Lower lobe of right lung (tissue), 2 donors: ENCODE measurements at regions not wholly inside any gene's neighbourhood (a gene's known extent, or its start where the extent isn't known, plus 50 kb on each side); places are given as distances from the start of the nearest gene placed in this dataset.
"Not testable (repeated sequence)": the region's sequence is repeated elsewhere in the genome, so short reads cannot be mapped to it uniquely, and the experiment has no call there.

Source experiments
- ATAC-seq, 2 donors: fragments of 200-7000 bp; cut with Tn5 transposase; one replicate each; pipeline ENCODE4 v1.9.1; 2020 to 2022; ENCODE audit warnings: mild to moderate bottlenecking in 2 of 2, moderate library complexity in 2 of 2
- DNase-seq: peaks from one replicate; pipeline ENCODE4 v3.0.0-alpha.2; 2020
- H3K27ac ChIP-seq: fragments of 200-600 bp; one replicate; pipeline ENCODE4 v1.8.0; 2022
- H3K27me3 ChIP-seq: fragments of 200-600 bp; one replicate; pipeline ENCODE4 v1.8.0; 2022; ENCODE audit warnings: low read depth
- H3K36me3 ChIP-seq: fragments of 200-600 bp; one replicate; pipeline ENCODE4 v1.8.0; 2022; ENCODE audit warnings: mild to moderate bottlenecking
- H3K4me1 ChIP-seq: fragments of 200-600 bp; one replicate; pipeline ENCODE4 v1.8.0; 2022
- H3K4me3 ChIP-seq: fragments of 200-600 bp; one replicate; pipeline ENCODE4 v1.8.0; 2022; ENCODE audit warnings: mild to moderate bottlenecking
- H3K9me3 ChIP-seq: fragments of 200-600 bp; one replicate; pipeline ENCODE4 v1.8.0; 2022
- intact Hi-C: fragments of 100-400 bp; cut with DNase I; formaldehyde crosslinking; loops from one replicate; pipeline ENCODE4 v1.11.0; 2022
- TF ChIP-seq, protein P1 (sequence below): fragments of 200-600 bp; IDR thresholded peaks from one replicate; pipeline ENCODE4 v1.8.0; 2022; ENCODE audit warnings: antibody characterized with exemption, mild to moderate bottlenecking
- donor health status: DM: no; HTN: yes; CAD: no; lungs with severe emphysema.

- DNase-seq = no peak
- Histone ChIP-seq H3K36me3 (no peaks in the 10 kb centered on the region), H3K27me3 (no peaks in the 10 kb centered on the region), H3K27ac (no peak overlapping the region), H3K9me3 (peaks cover 17% of the 10 kb centered on the region), H3K4me1 (no peaks in the 10 kb centered on the region), H3K4me3 (no peak overlapping the region)
- ATAC-seq = no peak
- intact Hi-C loops = no loop called here
- TF ChIP-seq, protein P1, sequence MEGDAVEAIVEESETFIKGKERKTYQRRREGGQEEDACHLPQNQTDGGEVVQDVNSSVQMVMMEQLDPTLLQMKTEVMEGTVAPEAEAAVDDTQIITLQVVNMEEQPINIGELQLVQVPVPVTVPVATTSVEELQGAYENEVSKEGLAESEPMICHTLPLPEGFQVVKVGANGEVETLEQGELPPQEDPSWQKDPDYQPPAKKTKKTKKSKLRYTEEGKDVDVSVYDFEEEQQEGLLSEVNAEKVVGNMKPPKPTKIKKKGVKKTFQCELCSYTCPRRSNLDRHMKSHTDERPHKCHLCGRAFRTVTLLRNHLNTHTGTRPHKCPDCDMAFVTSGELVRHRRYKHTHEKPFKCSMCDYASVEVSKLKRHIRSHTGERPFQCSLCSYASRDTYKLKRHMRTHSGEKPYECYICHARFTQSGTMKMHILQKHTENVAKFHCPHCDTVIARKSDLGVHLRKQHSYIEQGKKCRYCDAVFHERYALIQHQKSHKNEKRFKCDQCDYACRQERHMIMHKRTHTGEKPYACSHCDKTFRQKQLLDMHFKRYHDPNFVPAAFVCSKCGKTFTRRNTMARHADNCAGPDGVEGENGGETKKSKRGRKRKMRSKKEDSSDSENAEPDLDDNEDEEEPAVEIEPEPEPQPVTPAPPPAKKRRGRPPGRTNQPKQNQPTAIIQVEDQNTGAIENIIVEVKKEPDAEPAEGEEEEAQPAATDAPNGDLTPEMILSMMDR = no peak
These were observed 473.9 kb downstream of the TRHDE start for GRCh38 chr12:72746048-72746447.

DNA sequence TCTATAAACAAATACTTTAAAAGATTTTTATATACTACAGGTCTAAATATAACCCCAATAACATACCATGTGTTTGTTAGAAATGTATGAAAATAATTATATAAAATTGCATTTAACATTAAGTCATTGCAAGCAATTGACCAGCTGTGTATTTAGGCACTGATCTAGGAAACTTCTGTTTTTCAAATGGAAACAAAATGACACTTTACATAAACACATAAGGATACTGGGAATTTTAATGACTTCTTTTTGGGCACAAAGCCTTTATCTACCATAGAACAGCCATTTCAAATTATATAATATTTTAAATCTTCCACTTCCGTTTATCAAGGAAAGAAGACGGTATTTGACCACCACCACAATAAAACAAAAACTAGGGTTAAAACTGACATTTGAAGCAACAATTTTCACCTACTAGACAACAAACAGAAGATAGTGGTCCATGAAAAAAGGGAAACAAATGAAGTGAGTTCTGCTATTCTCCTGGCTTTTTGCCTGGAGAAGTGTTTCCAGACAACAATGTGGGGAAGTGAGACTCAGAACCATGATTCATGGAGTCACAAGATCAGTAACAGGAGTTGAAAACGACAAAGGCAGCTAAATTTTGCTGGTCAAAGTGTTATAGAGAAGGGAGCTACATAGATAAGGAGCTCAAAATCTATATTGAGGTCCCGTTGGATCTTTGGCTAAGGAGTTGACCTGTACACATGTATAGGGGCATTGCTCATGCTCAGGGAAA lies 475.1 kb downstream of the TRHDE start:
- no peak for DNase-seq
- Histone ChIP-seq H3K4me3 (no peak overlapping the region), H3K4me1 (no peaks in the 10 kb centered on the region), H3K27me3 (no peaks in the 10 kb centered on the region), H3K36me3 (no peaks in the 10 kb centered on the region), H3K27ac (peak overlapping the region; percentile 59), H3K9me3 (peaks cover 10% of the 10 kb centered on the region)
- intact Hi-C loops = no loop called here
- TF ChIP-seq, protein P1 = no peak
- ATAC-seq = peak; percentile 51 to 57

DNA sequence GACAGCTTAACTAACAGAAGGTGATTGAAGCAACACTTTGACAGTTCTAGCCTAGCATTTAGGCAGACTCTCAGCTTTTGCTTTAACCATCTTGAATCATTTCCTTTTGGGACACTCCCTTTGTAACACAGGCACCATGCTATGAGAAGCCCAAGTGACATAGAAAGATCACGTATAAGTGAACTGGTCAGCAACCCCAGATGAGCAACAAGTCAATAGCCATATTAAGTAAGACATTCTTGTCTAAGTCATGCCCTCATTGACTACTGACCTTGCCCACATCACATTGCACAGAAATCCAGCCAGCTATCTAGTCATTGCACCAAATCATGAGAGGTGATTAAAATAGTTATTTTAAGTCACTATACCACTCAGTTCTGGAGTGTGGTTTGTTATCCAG lies 476.8 kb downstream of the TRHDE start:
- Histone ChIP-seq H3K4me3 (no peak overlapping the region), H3K9me3 (no peaks in the 10 kb centered on the region), H3K27ac (no peak overlapping the region), H3K27me3 (no peaks in the 10 kb centered on the region), H3K4me1 (no peaks in the 10 kb centered on the region), H3K36me3 (no peaks in the 10 kb centered on the region)
- TF ChIP-seq, protein P1 = no peak
- ATAC-seq (no peak), DNase-seq (no peak)
- intact Hi-C loops = no loop called here

DNA sequence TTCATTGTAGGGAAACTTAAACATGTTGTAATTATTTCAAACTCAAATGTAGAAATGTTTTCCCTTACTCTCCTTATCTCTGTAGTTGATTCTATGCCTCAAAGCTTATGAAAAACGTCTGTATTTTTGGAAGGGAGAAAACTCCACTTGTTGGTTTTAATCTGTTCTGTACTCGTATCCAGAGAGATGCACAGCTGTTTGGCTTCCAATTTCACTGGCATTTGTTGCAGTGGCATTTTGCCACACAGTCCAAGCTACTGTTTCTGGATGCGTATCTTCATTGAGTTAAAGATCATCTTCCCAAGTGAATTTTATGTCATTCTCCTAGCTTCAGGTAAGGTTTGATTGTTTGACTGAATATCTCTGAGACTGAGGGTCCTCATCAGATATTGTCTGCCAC lies 481.4 kb downstream of the TRHDE start:
- intact Hi-C loops = no loop called here
- ATAC-seq = no peak
- no peak overlapping the region for H3K4me3 ChIP-seq
- no peak overlapping the region for H3K27ac ChIP-seq
- DNase-seq = no peak
- no peaks in the 10 kb centered on the region for H3K36me3 ChIP-seq
- TF ChIP-seq, protein P1 = no peak
- H3K27me3 ChIP-seq = no peaks in the 10 kb centered on the region
- no peaks in the 10 kb centered on the region for H3K4me1 ChIP-seq
- H3K9me3 ChIP-seq = no peaks in the 10 kb centered on the region

GRCh38 chr12:72754026-72754425 lies 481.9 kb downstream of the TRHDE start:
- H3K27me3 ChIP-seq, intact Hi-C loops, H3K36me3 ChIP-seq, H3K9me3 ChIP-seq, ATAC-seq, H3K4me1 ChIP-seq, DNase-seq, H3K4me3 ChIP-seq, H3K27ac ChIP-seq: not testable (repeated sequence)

- no peaks in the 10 kb centered on the region for H3K9me3 ChIP-seq
- no peak overlapping the region for H3K4me3 ChIP-seq
- no peak for DNase-seq
- no peaks in the 10 kb centered on the region for H3K36me3 ChIP-seq
- intact Hi-C loops = no loop called here
- ATAC-seq = no peak
- no peaks in the 10 kb centered on the region for H3K4me1 ChIP-seq
- no peaks in the 10 kb centered on the region for H3K27me3 ChIP-seq
- no peak overlapping the region for H3K27ac ChIP-seq
- TF ChIP-seq, protein P1 = no peak
These were observed 494.3 kb downstream of the TRHDE start for GRCh38 chr12:72766517-72766916.
